Thoracic aorta (tissue), 2 donors: ENCODE measurements at regions not wholly inside any gene's neighbourhood (a gene's known extent, or its start where the extent isn't known, plus 50 kb on each side); places are given as distances from the start of the nearest gene placed in this dataset.

Experiments used
- ATAC-seq: fragments of 150-250 bp; one replicate; pipeline ENCODE4 v1.8.0; 2017; ENCODE audit warnings: low read depth; ENCODE audit not compliant: insufficient number of reproducible peaks, low FRiP score
- DNase-seq: peaks from one replicate; pipeline ENCODE4 v3.0.0-alpha.2; 2020; ENCODE audit warnings: low spot score
- H3K27ac ChIP-seq, 2 donors: fragments of 200-600 bp; sonication (generic); 1 replicate in 1 of 2; 2 replicates in 1 of 2; pipeline ENCODE4 v1.5.1; 2016; ENCODE audit warnings: mild to moderate bottlenecking in 2 of 2, moderate library complexity in 2 of 2
- H3K27me3 ChIP-seq: fragments of 200-600 bp; sonication (generic); replicated peaks from 2 replicates; pipeline ENCODE4 v1.6.0; 2016; ENCODE audit warnings: mild to moderate bottlenecking; ENCODE audit not compliant: insufficient read depth
- H3K36me3 ChIP-seq: fragments of 200-600 bp; sonication (generic); one replicate; pipeline ENCODE4 v1.5.1; 2016
- H3K4me1 ChIP-seq, 2 donors: fragments of 200-600 bp; sonication (generic); 1 replicate in 1 of 2; 2 replicates in 1 of 2; pipeline versions ENCODE4 v1.5.1 to v1.6.0; 2016; ENCODE audit warnings: low read depth in 2 of 2, mild to moderate bottlenecking in 1 of 2; ENCODE audit not compliant: control insufficient read depth in 1 of 2
- H3K4me3 ChIP-seq: fragments of 200-600 bp; sonication (generic); 2 replicates; pipeline ENCODE4 v1.5.1; 2016; ENCODE audit warnings: mild to moderate bottlenecking
- H3K9me3 ChIP-seq: fragments of 200-600 bp; sonication (generic); 2 replicates; pipeline ENCODE4 v1.5.1; 2016
- TF ChIP-seq, protein P1 (sequence below): fragments of 200-600 bp; sonication (generic); IDR thresholded peaks from one replicate; pipeline ENCODE4 v1.5.1; 2019; ENCODE audit warnings: antibody characterized with exemption

GRCh38 chr2:128838244-128838643, 519.6 kb upstream of the HS6ST1 start:
- Histone ChIP-seq H3K27ac (no peak overlapping the region), H3K4me1 (no peaks in the 10 kb centered on the region), H3K9me3 (no peaks in the 10 kb centered on the region), H3K4me3 (no peak overlapping the region), H3K27me3 (no peaks in the 10 kb centered on the region), H3K36me3 (no peaks in the 10 kb centered on the region)
- TF ChIP-seq, protein P1, sequence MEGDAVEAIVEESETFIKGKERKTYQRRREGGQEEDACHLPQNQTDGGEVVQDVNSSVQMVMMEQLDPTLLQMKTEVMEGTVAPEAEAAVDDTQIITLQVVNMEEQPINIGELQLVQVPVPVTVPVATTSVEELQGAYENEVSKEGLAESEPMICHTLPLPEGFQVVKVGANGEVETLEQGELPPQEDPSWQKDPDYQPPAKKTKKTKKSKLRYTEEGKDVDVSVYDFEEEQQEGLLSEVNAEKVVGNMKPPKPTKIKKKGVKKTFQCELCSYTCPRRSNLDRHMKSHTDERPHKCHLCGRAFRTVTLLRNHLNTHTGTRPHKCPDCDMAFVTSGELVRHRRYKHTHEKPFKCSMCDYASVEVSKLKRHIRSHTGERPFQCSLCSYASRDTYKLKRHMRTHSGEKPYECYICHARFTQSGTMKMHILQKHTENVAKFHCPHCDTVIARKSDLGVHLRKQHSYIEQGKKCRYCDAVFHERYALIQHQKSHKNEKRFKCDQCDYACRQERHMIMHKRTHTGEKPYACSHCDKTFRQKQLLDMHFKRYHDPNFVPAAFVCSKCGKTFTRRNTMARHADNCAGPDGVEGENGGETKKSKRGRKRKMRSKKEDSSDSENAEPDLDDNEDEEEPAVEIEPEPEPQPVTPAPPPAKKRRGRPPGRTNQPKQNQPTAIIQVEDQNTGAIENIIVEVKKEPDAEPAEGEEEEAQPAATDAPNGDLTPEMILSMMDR: no peak
- ATAC-seq (no peak), DNase-seq (no peak)

GRCh38 chr2:128841803-128842202, 523.1 kb upstream of the HS6ST1 start:
- ATAC-seq: no peak
- no peaks in the 10 kb centered on the region for H3K4me1 ChIP-seq
- no peak overlapping the region for H3K27ac ChIP-seq
- no peak overlapping the region for H3K4me3 ChIP-seq
- no peaks in the 10 kb centered on the region for H3K36me3 ChIP-seq
- H3K9me3 ChIP-seq: no peaks in the 10 kb centered on the region
- no peaks in the 10 kb centered on the region for H3K27me3 ChIP-seq
- DNase-seq: no peak
- TF ChIP-seq, protein P1: no peak

- ATAC-seq: no peak
- H3K27ac ChIP-seq: no peak overlapping the region
- no peaks in the 10 kb centered on the region for H3K4me1 ChIP-seq
- TF ChIP-seq, protein P1: no peak
- H3K9me3 ChIP-seq: no peaks in the 10 kb centered on the region
- no peak for DNase-seq
- H3K36me3 ChIP-seq: no peaks in the 10 kb centered on the region
- no peaks in the 10 kb centered on the region for H3K27me3 ChIP-seq
- no peak overlapping the region for H3K4me3 ChIP-seq
Measured at GRCh38 chr2:128867311-128867710, 548.6 kb upstream of the HS6ST1 start.

GRCh38 chr2:128867936-128868636, 549.4 kb upstream of the HS6ST1 start:
- Histone ChIP-seq H3K4me1 (no peaks in the 10 kb centered on the region), H3K27me3 (no peaks in the 10 kb centered on the region), H3K9me3 (no peaks in the 10 kb centered on the region), H3K36me3 (no peaks in the 10 kb centered on the region), H3K4me3 (no peak overlapping the region), H3K27ac (no peak overlapping the region)
- TF ChIP-seq, protein P1: no peak
- ATAC-seq: no peak
- DNase-seq: no peak

DNA sequence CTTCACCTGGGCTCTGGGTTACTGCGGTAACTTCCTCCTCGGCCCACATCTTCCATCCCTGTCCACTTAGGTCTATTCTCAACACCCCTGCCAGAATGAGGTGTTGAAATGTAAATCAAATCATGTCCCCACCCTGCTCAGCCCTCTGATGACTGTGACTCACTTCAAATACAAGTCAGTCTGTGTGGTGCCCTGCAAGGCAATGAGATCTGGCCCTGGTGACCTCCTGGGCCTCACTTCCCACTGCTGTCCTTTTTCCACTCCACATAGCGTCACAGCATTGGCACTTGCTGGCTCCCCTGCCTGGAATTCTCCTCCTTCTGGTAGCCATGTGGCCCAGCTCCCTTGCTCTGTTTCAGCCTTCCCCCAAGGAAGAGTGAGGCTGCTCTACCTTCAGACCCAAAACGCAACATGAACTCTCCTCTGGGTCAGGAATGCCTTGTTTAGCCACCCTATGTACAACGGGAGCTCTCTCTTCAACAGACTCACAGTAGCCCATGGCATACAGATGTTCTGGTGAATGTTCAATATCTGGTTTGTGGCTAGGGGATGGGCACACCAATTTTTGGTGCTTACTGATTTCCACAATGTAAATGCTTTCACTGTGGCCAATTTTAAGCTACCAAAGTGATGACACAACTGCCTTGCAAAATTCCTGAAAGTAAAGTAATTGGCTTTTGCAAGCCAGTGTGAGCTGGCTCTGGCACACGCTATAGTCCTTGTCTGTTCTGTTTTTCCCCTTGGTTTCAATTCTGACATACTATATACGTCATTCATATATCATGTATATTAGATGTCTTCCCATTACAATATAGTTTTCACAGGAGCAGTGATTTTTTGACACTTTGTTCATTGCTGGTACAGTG, 550.3 kb upstream of the HS6ST1 start:
- ATAC-seq (no peak), DNase-seq (no peak)
- Histone ChIP-seq H3K27ac (no peak overlapping the region), H3K36me3 (no peaks in the 10 kb centered on the region), H3K9me3 (no peaks in the 10 kb centered on the region), H3K27me3 (no peaks in the 10 kb centered on the region), H3K4me3 (no peak overlapping the region), H3K4me1 (no peaks in the 10 kb centered on the region)
- TF ChIP-seq, protein P1: no peak
